ENCODE measurements at regions not wholly inside any gene's neighbourhood (a gene's known extent, or its start where the extent isn't known, plus 50 kb on each side); places are given as distances from the start of the nearest gene placed in this dataset.

DNA sequence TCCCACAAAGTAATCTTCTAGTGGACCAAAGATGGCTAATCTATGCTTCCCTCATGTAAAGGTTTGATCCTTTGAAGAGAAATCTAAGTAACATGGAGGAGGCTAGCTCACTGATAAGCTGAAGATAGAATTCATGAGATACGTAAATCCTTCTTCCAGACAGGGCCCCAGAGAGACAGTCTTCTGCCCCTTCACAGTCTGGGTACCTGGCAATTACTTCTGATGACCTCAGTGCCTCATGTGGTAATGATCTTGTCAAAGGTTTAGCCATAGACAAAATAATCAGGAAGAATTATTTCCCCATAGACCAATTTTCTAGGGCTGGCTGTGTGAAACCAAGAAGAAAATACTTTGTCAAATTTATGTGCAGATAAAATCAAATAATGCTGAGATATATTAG is 495.8 kb downstream of the METTL4 start:
- no peak overlapping the region for H3K14ac ChIP-seq (ENCODE audit: low read length)
- DNase-seq (ENCODE audit: low spot score) = no peak
- no peak overlapping the region for H3K4me3 ChIP-seq (ENCODE audit: low read length in 2 of 2)
- H3K4me2 ChIP-seq (ENCODE audit: insufficient read depth, low read length, poor library complexity, severe bottlenecking) = no peak overlapping the region
- no peak overlapping the region for H2AK5ac ChIP-seq (ENCODE audit: low read depth, low read length)
- H3K9me3 ChIP-seq (replicated peaks in 1 of 2; ENCODE audit: control insufficient read depth in 2 of 2, insufficient read depth in 1 of 2, low read depth in 1 of 2, low read length in 2 of 2) = no peaks in the 10 kb centered on the region
- no peak overlapping the region for H2BK5ac ChIP-seq (ENCODE audit: low read length)
- H2BK15ac ChIP-seq (ENCODE audit: low read length) = no peak overlapping the region
- H3K79me1 ChIP-seq (ENCODE audit: low read depth, low read length) = no peaks in the 10 kb centered on the region
- H3K18ac ChIP-seq (ENCODE audit: low read length) = no peak overlapping the region
- H3K27me3 ChIP-seq (ENCODE audit: control insufficient read depth in 3 of 3, insufficient read depth in 3 of 3, low read depth in 1 of 3, low read length in 3 of 3) = no peaks in the 10 kb centered on the region
- no peak overlapping the region for H3K27ac ChIP-seq (replicated peaks; ENCODE audit: low read length)
- no peak overlapping the region for H2BK12ac ChIP-seq (ENCODE audit: low read length)
- H2AFZ ChIP-seq (ENCODE audit: low read length) = no peak overlapping the region
- H3K23ac ChIP-seq (ENCODE audit: low read depth, low read length, poor library complexity) = no peak overlapping the region
- H3K4me1 ChIP-seq (ENCODE audit: control insufficient read depth in 2 of 2, insufficient read depth in 1 of 2, low read depth in 1 of 2, low read length in 2 of 2) = no peaks in the 10 kb centered on the region
- H4K8ac ChIP-seq (ENCODE audit: low read depth, low read length) = no peak overlapping the region
- no CpG with 5 or more reads among the region's 1 CpG for WGBS, 2 donors (ENCODE audit: extremely low coverage in 2 of 2, insufficient read length in 2 of 2, insufficient replicate concordance in 1 of 2)
- no peak overlapping the region for H3K9ac ChIP-seq (ENCODE audit: low read depth, low read length, poor library complexity)
- H3K36me3 ChIP-seq (replicated peaks in 1 of 2; ENCODE audit: control insufficient read depth in 2 of 2, insufficient read depth in 2 of 2, low read length in 2 of 2) = no peaks in the 10 kb centered on the region
- no peak overlapping the region for H3K4ac ChIP-seq (ENCODE audit: low read length)
- H4K91ac ChIP-seq (ENCODE audit: low read depth, low read length, poor library complexity) = no peak overlapping the region
- H2BK120ac ChIP-seq (ENCODE audit: low read depth, low read length) = no peak overlapping the region

DNA sequence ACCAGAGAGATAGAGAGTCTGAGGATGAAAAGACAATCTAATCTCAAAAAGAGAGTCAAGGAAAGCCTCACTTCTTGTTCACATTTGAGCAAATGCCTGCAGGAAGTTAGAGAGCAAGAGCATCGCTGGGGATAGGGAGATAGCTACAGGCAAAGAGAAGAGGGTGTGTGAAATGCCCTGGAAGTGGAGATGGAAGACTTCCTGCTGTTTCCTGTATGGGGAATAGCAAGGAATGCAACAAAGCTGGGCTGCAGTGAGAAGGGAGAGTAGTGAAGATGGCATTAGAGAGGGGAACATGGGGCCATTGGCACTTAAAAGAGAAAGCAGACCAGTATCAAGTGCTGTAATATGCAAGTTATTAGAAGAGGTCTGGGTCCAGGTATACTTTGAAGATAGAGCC is 488.6 kb downstream of the METTL4 start:
- Histone ChIP-seq H2BK5ac (ENCODE audit: low read length) (no peak overlapping the region), H3K27ac (replicated peaks; ENCODE audit: low read length) (no peak overlapping the region), H3K4ac (ENCODE audit: low read length) (no peak overlapping the region), H2AK5ac (ENCODE audit: low read depth, low read length) (no peak overlapping the region), H3K36me3 (replicated peaks in 1 of 2; ENCODE audit: control insufficient read depth in 2 of 2, insufficient read depth in 2 of 2, low read length in 2 of 2) (no peaks in the 10 kb centered on the region), H2AFZ (ENCODE audit: low read length) (no peak overlapping the region), H2BK120ac (ENCODE audit: low read depth, low read length) (no peak overlapping the region), H3K4me2 (ENCODE audit: insufficient read depth, low read length, poor library complexity, severe bottlenecking) (no peak overlapping the region), H4K8ac (ENCODE audit: low read depth, low read length) (no peak overlapping the region), H3K79me1 (ENCODE audit: low read depth, low read length) (no peaks in the 10 kb centered on the region), H2BK15ac (ENCODE audit: low read length) (no peak overlapping the region), H4K91ac (ENCODE audit: low read depth, low read length, poor library complexity) (no peak overlapping the region), H3K18ac (ENCODE audit: low read length) (no peak overlapping the region), H3K4me1 (ENCODE audit: control insufficient read depth in 2 of 2, insufficient read depth in 1 of 2, low read depth in 1 of 2, low read length in 2 of 2) (no peaks in the 10 kb centered on the region), H3K14ac (ENCODE audit: low read length) (no peak overlapping the region), H3K27me3 (ENCODE audit: control insufficient read depth in 3 of 3, insufficient read depth in 3 of 3, low read depth in 1 of 3, low read length in 3 of 3) (no peaks in the 10 kb centered on the region), H3K9me3 (replicated peaks in 1 of 2; ENCODE audit: control insufficient read depth in 2 of 2, insufficient read depth in 1 of 2, low read depth in 1 of 2, low read length in 2 of 2) (no peaks in the 10 kb centered on the region), H3K4me3 (ENCODE audit: low read length in 2 of 2) (no peak overlapping the region), H3K23ac (ENCODE audit: low read depth, low read length, poor library complexity) (no peak overlapping the region), H3K9ac (ENCODE audit: low read depth, low read length, poor library complexity) (no peak overlapping the region), H2BK12ac (ENCODE audit: low read length) (no peak overlapping the region)
- WGBS, 2 donors (ENCODE audit: extremely low coverage in 2 of 2, insufficient read length in 2 of 2, insufficient replicate concordance in 1 of 2) = no CpG with 5 or more reads among the region's 1 CpG
- DNase-seq (ENCODE audit: low spot score) = no peak

DNA sequence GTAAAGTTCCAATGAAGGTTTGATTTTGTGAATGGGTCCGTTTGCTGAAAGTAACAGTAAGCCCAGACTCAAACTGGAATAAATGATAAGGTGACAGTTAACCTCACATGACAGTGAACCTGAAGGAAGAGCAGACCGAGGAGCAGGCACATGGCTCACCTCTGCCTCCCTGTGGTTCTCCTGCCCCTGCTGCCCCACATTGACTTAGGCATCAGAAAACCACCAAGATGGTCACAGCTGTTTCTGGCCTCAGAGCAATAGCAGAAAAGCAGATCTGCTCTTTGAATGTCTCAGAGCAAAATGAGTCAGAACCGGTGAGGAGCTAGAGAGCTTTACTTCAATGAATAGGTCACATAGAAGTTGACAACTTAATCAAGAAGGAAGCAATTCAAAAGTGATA is 487.6 kb downstream of the METTL4 start:
- H3K18ac ChIP-seq (ENCODE audit: low read length) = no peak overlapping the region
- no peak for DNase-seq (ENCODE audit: low spot score)
- H3K4me3 ChIP-seq (ENCODE audit: low read length in 2 of 2) = no peak overlapping the region
- H2BK12ac ChIP-seq (ENCODE audit: low read length) = no peak overlapping the region
- no peak overlapping the region for H3K23ac ChIP-seq (ENCODE audit: low read depth, low read length, poor library complexity)
- H2BK5ac ChIP-seq (ENCODE audit: low read length) = no peak overlapping the region
- H3K79me1 ChIP-seq (ENCODE audit: low read depth, low read length) = no peaks in the 10 kb centered on the region
- H3K9me3 ChIP-seq (replicated peaks in 1 of 2; ENCODE audit: control insufficient read depth in 2 of 2, insufficient read depth in 1 of 2, low read depth in 1 of 2, low read length in 2 of 2) = no peaks in the 10 kb centered on the region
- H2BK15ac ChIP-seq (ENCODE audit: low read length) = no peak overlapping the region
- no peak overlapping the region for H3K9ac ChIP-seq (ENCODE audit: low read depth, low read length, poor library complexity)
- H3K27me3 ChIP-seq (ENCODE audit: control insufficient read depth in 3 of 3, insufficient read depth in 3 of 3, low read depth in 1 of 3, low read length in 3 of 3) = no peaks in the 10 kb centered on the region
- no peak overlapping the region for H3K4ac ChIP-seq (ENCODE audit: low read length)
- H4K91ac ChIP-seq (ENCODE audit: low read depth, low read length, poor library complexity) = no peak overlapping the region
- WGBS, 2 donors (ENCODE audit: extremely low coverage in 2 of 2, insufficient read length in 2 of 2, insufficient replicate concordance in 1 of 2) = no CpG with 5 or more reads among the region's 3 CpGs
- no peak overlapping the region for H2BK120ac ChIP-seq (ENCODE audit: low read depth, low read length)
- no peak overlapping the region for H2AFZ ChIP-seq (ENCODE audit: low read length)
- no peak overlapping the region for H4K8ac ChIP-seq (ENCODE audit: low read depth, low read length)
- no peaks in the 10 kb centered on the region for H3K4me1 ChIP-seq (ENCODE audit: control insufficient read depth in 2 of 2, insufficient read depth in 1 of 2, low read depth in 1 of 2, low read length in 2 of 2)
- H2AK5ac ChIP-seq (ENCODE audit: low read depth, low read length) = no peak overlapping the region
- no peak overlapping the region for H3K27ac ChIP-seq (replicated peaks; ENCODE audit: low read length)
- H3K4me2 ChIP-seq (ENCODE audit: insufficient read depth, low read length, poor library complexity, severe bottlenecking) = no peak overlapping the region
- no peaks in the 10 kb centered on the region for H3K36me3 ChIP-seq (replicated peaks in 1 of 2; ENCODE audit: control insufficient read depth in 2 of 2, insufficient read depth in 2 of 2, low read length in 2 of 2)
- H3K14ac ChIP-seq (ENCODE audit: low read length) = no peak overlapping the region

DNA sequence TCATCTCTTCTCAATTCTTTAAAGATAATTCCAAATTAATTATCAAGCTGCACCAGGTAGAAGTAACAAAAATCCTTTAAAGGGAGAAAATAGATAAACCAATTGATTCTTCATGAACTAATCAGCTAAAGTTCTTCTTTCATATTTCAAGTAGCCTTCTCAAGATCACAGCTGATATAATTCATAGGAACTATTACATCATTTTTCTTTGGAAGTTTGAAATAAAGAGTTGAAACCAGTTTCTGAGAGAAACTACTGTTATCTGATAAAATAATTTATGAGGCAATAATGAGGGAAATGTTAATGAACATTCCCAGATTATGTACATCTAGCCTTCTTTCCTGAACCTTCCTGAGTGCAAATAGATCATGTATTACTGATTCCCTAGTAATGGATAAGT is 484.9 kb downstream of the METTL4 start:
- no peak overlapping the region for H3K4me2 ChIP-seq (ENCODE audit: insufficient read depth, low read length, poor library complexity, severe bottlenecking)

More for the DNA sequence above, 484.9 kb downstream of the METTL4 start:
- Histone ChIP-seq H2BK12ac (ENCODE audit: low read length) (no peak overlapping the region), H2BK120ac (ENCODE audit: low read depth, low read length) (no peak overlapping the region), H3K4ac (ENCODE audit: low read length) (no peak overlapping the region), H3K9ac (ENCODE audit: low read depth, low read length, poor library complexity) (no peak overlapping the region), H3K4me1 (ENCODE audit: control insufficient read depth in 2 of 2, insufficient read depth in 1 of 2, low read depth in 1 of 2, low read length in 2 of 2) (no peaks in the 10 kb centered on the region), H3K14ac (ENCODE audit: low read length) (no peak overlapping the region), H4K8ac (ENCODE audit: low read depth, low read length) (no peak overlapping the region), H3K9me3 (replicated peaks in 1 of 2; ENCODE audit: control insufficient read depth in 2 of 2, insufficient read depth in 1 of 2, low read depth in 1 of 2, low read length in 2 of 2) (no peaks in the 10 kb centered on the region), H2AFZ (ENCODE audit: low read length) (no peak overlapping the region), H2AK5ac (ENCODE audit: low read depth, low read length) (no peak overlapping the region), H3K79me1 (ENCODE audit: low read depth, low read length) (no peaks in the 10 kb centered on the region), H4K91ac (ENCODE audit: low read depth, low read length, poor library complexity) (no peak overlapping the region), H3K27me3 (ENCODE audit: control insufficient read depth in 3 of 3, insufficient read depth in 3 of 3, low read depth in 1 of 3, low read length in 3 of 3) (no peaks in the 10 kb centered on the region), H2BK15ac (ENCODE audit: low read length) (no peak overlapping the region), H2BK5ac (ENCODE audit: low read length) (no peak overlapping the region), H3K27ac (replicated peaks; ENCODE audit: low read length) (no peak overlapping the region), H3K18ac (ENCODE audit: low read length) (no peak overlapping the region), H3K4me3 (ENCODE audit: low read length in 2 of 2) (no peak overlapping the region), H3K23ac (ENCODE audit: low read depth, low read length, poor library complexity) (no peak overlapping the region), H3K36me3 (replicated peaks in 1 of 2; ENCODE audit: control insufficient read depth in 2 of 2, insufficient read depth in 2 of 2, low read length in 2 of 2) (no peaks in the 10 kb centered on the region)
- no peak for DNase-seq (ENCODE audit: low spot score)
